IMR-90 (cell line): ENCODE measurements at regions not wholly inside any gene's neighbourhood (a gene's known extent, or its start where the extent isn't known, plus 50 kb on each side); places are given as distances from the start of the nearest gene placed in this dataset.

ENCODE experiments used
- ATAC-seq: fragments of 200-7000 bp; cut with Tn5 transposase; 2 replicates; pipeline ENCODE4 v1.9.1; 2020; ENCODE audit warnings: low read depth, mild to moderate bottlenecking, moderate library complexity
- BruUV-seq: library from RNA; stranded (reverse); fragments of 400-500 nt; replicated peaks from 2 replicates; lab custom pipeline; 2021; lab: Mats Ljungman, UMichigan
- CTCF ChIA-PET: fragments of 300-600 bp; formaldehyde crosslinking; extraction: SDS; loops from one replicate; lab custom pipeline; 2021; ENCODE audit warnings: antibody characterized with exemption; lab: Yijun Ruan, JAX
- POLR2A ChIA-PET: fragments of 300-600 bp; sonication (Branson Sonifier 250); formaldehyde crosslinking; loops from one replicate; lab custom pipeline; 2022; ENCODE audit warnings: antibody characterized with exemption; ENCODE audit not compliant: unreplicated experiment; lab: Charles Lee
- DNase-seq: peaks from one replicate; pipeline ENCODE4 v3.0.0; 2013
- H2AFZ ChIP-seq: replicated peaks from 2 replicates; pipeline ENCODE3; 2013; ENCODE audit warnings: low read length, mild to moderate bottlenecking; ENCODE audit not compliant: poor library complexity
- H2AK5ac ChIP-seq: 2 replicates; pipeline ENCODE4 v1.6.1; 2013; ENCODE audit warnings: low read depth, low read length, inconsistent platforms
- H2AK9ac ChIP-seq: replicated peaks from 2 replicates; pipeline ENCODE3; 2013; ENCODE audit warnings: mild to moderate bottlenecking, low read depth, low read length, moderate library complexity; ENCODE audit not compliant: poor library complexity
- H2BK120ac ChIP-seq: 2 replicates; pipeline ENCODE4 v1.6.1; 2013; ENCODE audit warnings: low read depth, low read length, inconsistent platforms
- H2BK15ac ChIP-seq: 3 replicates; pipeline ENCODE4 v1.6.1; 2013; ENCODE audit warnings: low read depth, low read length, inconsistent platforms
- H2BK20ac ChIP-seq: 2 replicates; pipeline ENCODE4 v1.6.1; 2013; ENCODE audit warnings: low read depth, mild to moderate bottlenecking, inconsistent platforms, low read length, moderate library complexity
- H2BK5ac ChIP-seq: 2 replicates; pipeline ENCODE4 v1.6.1; 2013; ENCODE audit warnings: mild to moderate bottlenecking, low read depth, low read length, inconsistent platforms; ENCODE audit not compliant: poor library complexity, severe bottlenecking
- H3K14ac ChIP-seq: replicated peaks from 2 replicates; pipeline ENCODE4 v1.6.1; 2013; ENCODE audit warnings: low read depth, low read length, inconsistent platforms
- H3K18ac ChIP-seq: 2 replicates; pipeline ENCODE4 v1.6.1; 2013; ENCODE audit warnings: low read depth, low read length, control low read depth
- H3K23ac ChIP-seq: 2 replicates; pipeline ENCODE4 v1.6.1; 2013; ENCODE audit warnings: low read depth, low read length, inconsistent platforms
- H3K27ac ChIP-seq: 2 replicates; pipeline ENCODE4 v1.5.1; 2013; ENCODE audit warnings: mild to moderate bottlenecking, control low read depth, low read length; ENCODE audit not compliant: insufficient read depth
- H3K27me3 ChIP-seq: 2 replicates; pipeline ENCODE4 v1.6.1; 2013; ENCODE audit warnings: low read length; ENCODE audit not compliant: control insufficient read depth, insufficient read depth
- H3K36me3 ChIP-seq: 2 replicates; pipeline ENCODE4 v1.6.1; 2013; ENCODE audit warnings: low read length, mixed read lengths; ENCODE audit not compliant: control insufficient read depth, insufficient read depth
- H3K4ac ChIP-seq: 2 replicates; pipeline ENCODE4 v1.6.1; 2013; ENCODE audit warnings: low read depth, low read length, inconsistent platforms
- H3K4me1 ChIP-seq: 2 replicates; pipeline ENCODE4 v1.6.1; 2013; ENCODE audit warnings: low read length, mixed read lengths; ENCODE audit not compliant: control insufficient read depth, insufficient read depth
- H3K4me2 ChIP-seq: 2 replicates; pipeline ENCODE4 v1.6.1; 2013; ENCODE audit warnings: low read depth, mild to moderate bottlenecking, control low read depth, low read length, moderate library complexity
- H3K4me3 ChIP-seq: 2 replicates; pipeline ENCODE4 v1.5.1; 2013; ENCODE audit warnings: low read depth, mild to moderate bottlenecking, control low read depth, low read length, moderate library complexity; ENCODE audit not compliant: insufficient read depth
- H3K56ac ChIP-seq: 2 replicates; pipeline ENCODE4 v1.6.1; 2013; ENCODE audit warnings: low read length, inconsistent platforms; ENCODE audit not compliant: insufficient read depth; ENCODE audit errors: extremely low read depth
- H3K79me1 ChIP-seq, 2 experiments: 2 replicates each; pipeline ENCODE4 v1.6.1; 2013; ENCODE audit warnings: low read length in 2 of 2, inconsistent platforms in 1 of 2, low read depth in 1 of 2
- H3K9ac ChIP-seq: 2 replicates; pipeline ENCODE4 v1.6.1; 2013; ENCODE audit warnings: low read depth, low read length, control low read depth
- H3K9me1 ChIP-seq: 2 replicates; pipeline ENCODE4 v1.6.1; 2013; ENCODE audit warnings: low read length, inconsistent platforms; ENCODE audit not compliant: insufficient read depth
- H3K9me3 ChIP-seq: 2 replicates; pipeline ENCODE4 v1.6.1; 2013; ENCODE audit warnings: low read length; ENCODE audit not compliant: control insufficient read depth, insufficient read depth
- H4K20me1 ChIP-seq: 2 replicates; pipeline ENCODE4 v1.6.1; 2013; ENCODE audit warnings: low read length, inconsistent platforms; ENCODE audit not compliant: insufficient read depth
- H4K5ac ChIP-seq: 2 replicates; pipeline ENCODE4 v1.6.1; 2013; ENCODE audit warnings: mild to moderate bottlenecking, low read depth, low read length, control low read depth
- H4K8ac ChIP-seq, 2 experiments: 2 replicates each; pipeline ENCODE4 v1.6.1; 2013; ENCODE audit warnings: low read depth in 2 of 2, low read length in 2 of 2, control low read depth in 1 of 2, inconsistent platforms in 1 of 2
- H4K91ac ChIP-seq: 2 replicates; pipeline ENCODE4 v1.6.1; 2013; ENCODE audit warnings: low read depth, low read length, inconsistent platforms; ENCODE audit not compliant: insufficient read depth
- BHLHE40 ChIP-seq: fragments of 150-350 bp; IDR thresholded peaks from 2 replicates; pipeline ENCODE4 v1.6.1; 2016; ENCODE audit warnings: mild to moderate bottlenecking, low read depth, low read length
- CEBPB ChIP-seq: IDR thresholded peaks from 2 replicates; pipeline ENCODE4 v1.6.1; 2012; ENCODE audit warnings: low read depth, low read length, improper control_type of control experiment
- CHD1 ChIP-seq: IDR thresholded peaks from 2 replicates; pipeline ENCODE4 v1.6.1; 2012; ENCODE audit warnings: low read depth, low read length, improper control_type of control experiment
- FOS ChIP-seq: fragments of 150-350 bp; IDR thresholded peaks from 2 replicates; pipeline ENCODE4 v1.6.1; 2016; ENCODE audit warnings: low read depth, low read length
- MAFK ChIP-seq: IDR thresholded peaks from 2 replicates; pipeline ENCODE4 v1.6.1; 2012; ENCODE audit warnings: low read depth, low read length, improper control_type of control experiment
- MXI1 ChIP-seq: IDR thresholded peaks from 2 replicates; pipeline ENCODE4 v1.6.1; 2012; ENCODE audit warnings: low read depth, mild to moderate bottlenecking, low read length, moderate library complexity, borderline replicate concordance
- POLR2A ChIP-seq: IDR thresholded peaks from 2 replicates; pipeline ENCODE4 v1.6.1; 2012; ENCODE audit warnings: mild to moderate bottlenecking, low read depth, low read length
- WGBS, 2 experiments: methylation state at CpG; one replicate each; pipeline versions ENCODE4 v1.1.5 to v1.1.7; 2013; ENCODE audit warnings: missing lambda C conversion rate in 2 of 2; ENCODE audit not compliant: insufficient read length in 1 of 2; ENCODE audit errors: extremely low coverage in 2 of 2; 5-methylcytosine and 5-hydroxymethylcytosine counted together
- dilution Hi-C: fragments of 300-500 bp; cut with HindIII; formaldehyde crosslinking; loops from one replicate; pipeline ENCODE4 v1.14.3; 2018; ENCODE audit warnings: low sequenced_read_pairs; ENCODE audit not compliant: unreplicated experiment
- in situ Hi-C: fragments of 300-500 bp; cut with MboI; formaldehyde crosslinking; loops from 3 replicates; pipeline ENCODE4 v1.14.3; 2019; ENCODE audit warnings: low sequenced_read_pairs, inconsistent platforms, mixed read lengths
- intact Hi-C: fragments of 100-400 bp; cut with micrococcal nuclease; formaldehyde crosslinking; loops from 2 replicates; pipeline ENCODE4 v1.10.0; 2022

GRCh38 chr1:71191520-71191919 lies 110.7 kb upstream of the ZRANB2 start:
- POLR2A ChIA-PET, result no interaction called here
- no peak overlapping the region for H3K4me2 ChIP-seq
- no peak overlapping the region for H4K91ac ChIP-seq
- no peak overlapping the region for H3K27ac ChIP-seq
- in situ Hi-C loops (no loop called here), dilution Hi-C loops (no loop called here), intact Hi-C loops (loop anchor here (10.0 kb wide), 1 partner anchor 983 kb away; no protein-coding TSS in a partner anchor)
- H4K8ac ChIP-seq, result no peak overlapping the region
- no TSS peak for BruUV-seq
- no peaks in the 10 kb centered on the region for H3K9me3 ChIP-seq
- no peaks in the 10 kb centered on the region for H3K27me3 ChIP-seq
- DNase-seq, result no peak
- CTCF ChIA-PET, result interaction anchor here (0.6 kb wide), 1 partner anchor 278 kb away, joined by 3 read pairs; no protein-coding TSS in a partner anchor
- H2BK120ac ChIP-seq, result no peak overlapping the region
- no CpG with 5 or more reads among the region's 1 CpG for WGBS, 2 experiments
- no peaks in the 10 kb centered on the region for H3K36me3 ChIP-seq
- H3K23ac ChIP-seq, result no peak overlapping the region
- no peak overlapping the region for H4K5ac ChIP-seq
- no peaks in the 10 kb centered on the region for H3K9me1 ChIP-seq
- H3K4me1 ChIP-seq, result no peaks in the 10 kb centered on the region
- no peak overlapping the region for H2BK5ac ChIP-seq
- no peaks in the 10 kb centered on the region for H4K20me1 ChIP-seq
- H3K9ac ChIP-seq, result no peak overlapping the region
- no peak overlapping the region for H2BK15ac ChIP-seq
- no peak overlapping the region for H3K14ac ChIP-seq
- ATAC-seq, result no peak
- H2AK5ac ChIP-seq, result no peak overlapping the region
- no peak overlapping the region for H2AK9ac ChIP-seq
- no peak overlapping the region for H3K18ac ChIP-seq
- H3K4me3 ChIP-seq, result no peak overlapping the region
- TF ChIP-seq CEBPB (no peak), POLR2A (no peak), FOS (no peak), BHLHE40 (no peak), CHD1 (no peak), MXI1 (no peak), MAFK (no peak)
- no peak overlapping the region for H2BK20ac ChIP-seq
- H3K56ac ChIP-seq, result no peak overlapping the region
- H3K4ac ChIP-seq, result no peak overlapping the region
- H2AFZ ChIP-seq, result no peak overlapping the region
- H3K79me1 ChIP-seq, result no peaks in the 10 kb centered on the region
